Liver (tissue), 3 donors: ENCODE measurements at regions not wholly inside any gene's neighbourhood (a gene's known extent, or its start where the extent isn't known, plus 50 kb on each side); places are given as distances from the start of the nearest gene placed in this dataset.

Experiments
- FOXA1 ChIP-seq: IDR thresholded peaks from 2 replicates; pipeline ENCODE4 v1.6.1; 2016; ENCODE audit warnings: antibody characterized with exemption
- GABPA ChIP-seq, 2 donors: IDR thresholded peaks in 1 of 2; conservative IDR thresholded peaks in 1 of 2; 2 replicates each; pipeline ENCODE4 v1.6.1; 2016; ENCODE audit warnings: antibody characterized with exemption in 2 of 2, mild to moderate bottlenecking in 1 of 2, moderate library complexity in 1 of 2
- HNF4A ChIP-seq, 2 donors: conservative IDR thresholded peaks; 2 replicates each; pipeline ENCODE4 v1.6.1; 2016; ENCODE audit warnings: antibody characterized with exemption in 2 of 2, mild to moderate bottlenecking in 2 of 2
- HNF4G ChIP-seq: IDR thresholded peaks from 2 replicates; pipeline ENCODE4 v1.6.1; 2016; ENCODE audit warnings: antibody characterized with exemption
- JUND ChIP-seq, 2 donors: IDR thresholded peaks; 2 replicates each; pipeline ENCODE4 v1.6.1; 2016; ENCODE audit warnings: antibody characterized with exemption in 2 of 2
- NR2F2 ChIP-seq: IDR thresholded peaks from 2 replicates; pipeline ENCODE4 v1.6.1; 2016; ENCODE audit warnings: antibody characterized with exemption
- RAD21 ChIP-seq, 2 donors: IDR thresholded peaks; 2 replicates each; pipeline ENCODE4 v1.6.1; 2016; ENCODE audit warnings: antibody characterized with exemption in 2 of 2, mild to moderate bottlenecking in 2 of 2
- REST ChIP-seq: IDR thresholded peaks from 2 replicates; pipeline ENCODE4 v1.6.1; 2016; ENCODE audit warnings: antibody characterized with exemption, mild to moderate bottlenecking
- YY1 ChIP-seq: IDR thresholded peaks from 2 replicates; pipeline ENCODE4 v1.6.1; 2016; ENCODE audit warnings: antibody characterized with exemption, mild to moderate bottlenecking
- ZBTB33 ChIP-seq: IDR thresholded peaks from 2 replicates; pipeline ENCODE4 v1.6.1; 2016; ENCODE audit warnings: antibody characterized with exemption
- TF ChIP-seq, protein P1 (sequence below): fragments of 150-350 bp; IDR thresholded peaks from 2 replicates; pipeline ENCODE4 v1.5.1; 2017; ENCODE audit warnings: improper control_type of control experiment, low read depth, low read length; ENCODE audit not compliant: missing input control
- TF ChIP-seq, protein P2 (sequence below): IDR thresholded peaks from 2 replicates; pipeline ENCODE4 v1.6.1; 2016; ENCODE audit warnings: antibody characterized with exemption
- donor health status: healthy.
- donor health status: healthy.

DNA sequence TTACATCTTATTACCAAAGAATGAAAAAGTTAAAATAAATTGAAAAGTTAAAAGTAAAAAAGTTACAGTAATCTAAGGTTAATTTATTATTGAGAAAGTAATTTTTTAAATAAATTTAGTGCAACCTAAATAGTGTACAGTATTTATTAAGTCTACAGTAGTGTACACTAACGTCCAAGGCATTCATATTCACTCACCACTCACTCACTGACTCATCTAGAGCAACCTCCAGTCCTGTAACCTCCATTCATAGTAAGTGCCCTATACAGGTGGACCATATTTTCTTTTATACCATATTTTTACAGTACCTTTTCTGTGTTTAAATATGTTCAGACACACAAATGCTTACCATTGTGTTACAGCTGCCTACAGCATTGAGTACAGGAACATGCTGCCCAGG is 624.7 kb upstream of the NOX3 start:
- TF ChIP-seq, protein P1, sequence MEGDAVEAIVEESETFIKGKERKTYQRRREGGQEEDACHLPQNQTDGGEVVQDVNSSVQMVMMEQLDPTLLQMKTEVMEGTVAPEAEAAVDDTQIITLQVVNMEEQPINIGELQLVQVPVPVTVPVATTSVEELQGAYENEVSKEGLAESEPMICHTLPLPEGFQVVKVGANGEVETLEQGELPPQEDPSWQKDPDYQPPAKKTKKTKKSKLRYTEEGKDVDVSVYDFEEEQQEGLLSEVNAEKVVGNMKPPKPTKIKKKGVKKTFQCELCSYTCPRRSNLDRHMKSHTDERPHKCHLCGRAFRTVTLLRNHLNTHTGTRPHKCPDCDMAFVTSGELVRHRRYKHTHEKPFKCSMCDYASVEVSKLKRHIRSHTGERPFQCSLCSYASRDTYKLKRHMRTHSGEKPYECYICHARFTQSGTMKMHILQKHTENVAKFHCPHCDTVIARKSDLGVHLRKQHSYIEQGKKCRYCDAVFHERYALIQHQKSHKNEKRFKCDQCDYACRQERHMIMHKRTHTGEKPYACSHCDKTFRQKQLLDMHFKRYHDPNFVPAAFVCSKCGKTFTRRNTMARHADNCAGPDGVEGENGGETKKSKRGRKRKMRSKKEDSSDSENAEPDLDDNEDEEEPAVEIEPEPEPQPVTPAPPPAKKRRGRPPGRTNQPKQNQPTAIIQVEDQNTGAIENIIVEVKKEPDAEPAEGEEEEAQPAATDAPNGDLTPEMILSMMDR: no peak
- TF ChIP-seq NR2F2 (no peak), RAD21 (IDR thresholded peaks at IDR 0.05) (no peak), REST (no peak), YY1 (no peak), HNF4A (conservative IDR thresholded peaks at IDR 0.05) (no peak), ZBTB33 (no peak), FOXA1 (no peak), JUND (IDR thresholded peaks at IDR 0.05) (no peak), GABPA (IDR thresholded peaks at IDR 0.05 in 1 of 2, conservative IDR thresholded peaks at IDR 0.05 in 1 of 2) (no peak), HNF4G (no peak)
- TF ChIP-seq, protein P2, sequence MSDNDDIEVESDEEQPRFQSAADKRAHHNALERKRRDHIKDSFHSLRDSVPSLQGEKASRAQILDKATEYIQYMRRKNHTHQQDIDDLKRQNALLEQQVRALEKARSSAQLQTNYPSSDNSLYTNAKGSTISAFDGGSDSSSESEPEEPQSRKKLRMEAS: no peak
